K562 (cell line): ENCODE measurements at regions not wholly inside any gene's neighbourhood (a gene's known extent, or its start where the extent isn't known, plus 50 kb on each side); places are given as distances from the start of the nearest gene placed in this dataset.

Experiments
- ARNT ChIP-seq, 2 experiments: fragments of 450-650 bp; IDR thresholded peaks; 2 replicates each; pipeline ENCODE4 v1.6.1; 2016; ENCODE audit warnings: mild to moderate bottlenecking in 1 of 2
- CEBPG ChIP-seq, 3 experiments: fragments of 200-800 bp in 1 of 3; sonication (Bioruptor generic) in 1 of 3; sonication (generic) in 1 of 3; formaldehyde crosslinking in 1 of 3; IDR thresholded peaks in 2 of 3; conservative IDR thresholded peaks in 1 of 3; 2 replicates each; pipeline versions ENCODE4 v1.6.1 to v1.8.0; 2016 to 2022; ENCODE audit warnings: missing compliant biosample characterization in 2 of 3, missing genetic modification characterization in 2 of 3, mild to moderate bottlenecking in 1 of 3, missing genetic modification reagents in 1 of 3
- DNMT1 ChIP-seq: fragments of 450-650 bp; IDR thresholded peaks from 2 replicates; pipeline ENCODE4 v1.6.1; 2016; ENCODE audit warnings: antibody characterized with exemption, mild to moderate bottlenecking
- EWSR1 ChIP-seq: fragments of 450-650 bp; IDR thresholded peaks from 2 replicates; pipeline ENCODE4 v1.6.1; 2018; ENCODE audit warnings: borderline replicate concordance, mild to moderate bottlenecking, low read depth, moderate library complexity; ENCODE audit not compliant: partially characterized antibody
- FOSL1 ChIP-seq: fragments of 200-800 bp; sonication (Bioruptor generic); conservative IDR thresholded peaks from 2 replicates; pipeline ENCODE4 v1.6.1; 2016; ENCODE audit warnings: missing genetic modification characterization, missing compliant biosample characterization
- FUS ChIP-seq: fragments of 200-400 bp; formaldehyde crosslinking; optimal IDR thresholded peaks from 2 replicates; pipeline ENCODE3; 2017; ENCODE audit warnings: low read depth, low read length
- HMGN3 ChIP-seq: IDR thresholded peaks from 2 replicates; pipeline ENCODE4 v1.6.1; 2011; ENCODE audit warnings: borderline replicate concordance, low read depth, mild to moderate bottlenecking, mixed read lengths, low read length; ENCODE audit not compliant: insufficient read length; ENCODE audit errors: extremely low read depth
- IFI16 ChIP-seq: fragments of 250-450 bp; sonication (Bioruptor Pico); IDR thresholded peaks from 2 replicates; pipeline ENCODE4 v2.1.2; 2022; ENCODE audit warnings: mild to moderate bottlenecking, inconsistent platforms
- MYBL2 ChIP-seq, 2 experiments: fragments of 450-650 bp in 1 of 2; sonication (generic) in 1 of 2; formaldehyde crosslinking in 1 of 2; IDR thresholded peaks; 2 replicates each; pipeline versions ENCODE4 v1.6.1 to v1.8.1; 2017 to 2022; ENCODE audit warnings: borderline replicate concordance in 1 of 2, inconsistent platforms in 1 of 2, low read depth in 1 of 2, mild to moderate bottlenecking in 1 of 2, missing genetic modification reagents in 1 of 2, moderate library complexity in 1 of 2
- NONO ChIP-seq, 2 experiments: fragments of 200-400 bp in 1 of 2; fragments of 450-650 bp in 1 of 2; formaldehyde crosslinking in 1 of 2; IDR thresholded peaks; 2 replicates each; pipeline ENCODE4 v1.6.1; 2017; ENCODE audit warnings: low read depth in 2 of 2, mild to moderate bottlenecking in 2 of 2, moderate library complexity in 2 of 2, low read length in 1 of 2
- POLR2A ChIP-seq: fragments of 450-650 bp; conservative IDR thresholded peaks from 2 replicates; pipeline ENCODE4 v1.6.1; 2016
- POLR2AphosphoS2 ChIP-seq: IDR thresholded peaks from 2 replicates; pipeline ENCODE4 v1.6.1; 2012; ENCODE audit warnings: low read length, improper control_type of control experiment
- RBM22 ChIP-seq: fragments of 200-400 bp; formaldehyde crosslinking; IDR thresholded peaks from 2 replicates; pipeline ENCODE4 v1.6.1; 2018; ENCODE audit warnings: low read length, low read depth; ENCODE audit not compliant: poor library complexity, severe bottlenecking
- SNIP1 ChIP-seq: fragments of 450-650 bp; IDR thresholded peaks from 2 replicates; pipeline ENCODE4 v1.7.1; 2017; ENCODE audit warnings: low read depth, mild to moderate bottlenecking
- ZBED1 ChIP-seq: IDR thresholded peaks from 2 replicates; pipeline ENCODE4 v1.6.1; 2014
- ZKSCAN1 ChIP-seq: fragments of 150-350 bp; IDR thresholded peaks from 2 replicates; pipeline ENCODE4 v1.6.1; 2016; ENCODE audit warnings: low read depth, low read length
- ZNF239 ChIP-seq: fragments of 250-450 bp; sonication (Bioruptor Pico); IDR thresholded peaks from 2 replicates; pipeline ENCODE4 v1.4.0; 2020; ENCODE audit warnings: mild to moderate bottlenecking
- ZNF263 ChIP-seq: sonication (generic); formaldehyde crosslinking; IDR thresholded peaks from 2 replicates; pipeline ENCODE4 v1.8.0; 2022; ENCODE audit warnings: mild to moderate bottlenecking, missing genetic modification reagents, borderline replicate concordance
- ZNF311 ChIP-seq: fragments of 250-450 bp; sonication (Bioruptor Pico); IDR thresholded peaks from 2 replicates; pipeline ENCODE4 v1.4.0; 2020; ENCODE audit warnings: mild to moderate bottlenecking, moderate library complexity
- ZNF324 ChIP-seq: fragments of 250-450 bp; sonication (Bioruptor Pico); IDR thresholded peaks from 2 replicates; pipeline ENCODE4 v1.4.0; 2020; ENCODE audit warnings: mild to moderate bottlenecking
- TF ChIP-seq, protein P1 (sequence below): fragments of 250-450 bp; sonication (Bioruptor Pico); IDR thresholded peaks from 2 replicates; pipeline ENCODE4 v1.8.0; 2022; ENCODE audit warnings: inconsistent platforms, mild to moderate bottlenecking, moderate library complexity, borderline replicate concordance
- TF ChIP-seq, protein P2 (sequence below): fragments of 200-800 bp; sonication (Bioruptor generic); IDR thresholded peaks from 2 replicates; pipeline ENCODE4 v1.6.1; 2017; ENCODE audit warnings: missing genetic modification characterization, missing compliant biosample characterization
- TF ChIP-seq, protein P3 (sequence below): IDR thresholded peaks from 2 replicates; pipeline ENCODE4 v1.6.1; 2011; ENCODE audit warnings: borderline replicate concordance, low read depth, mild to moderate bottlenecking, moderate library complexity, low read length; ENCODE audit not compliant: insufficient read depth, poor library complexity, severe bottlenecking

DNA sequence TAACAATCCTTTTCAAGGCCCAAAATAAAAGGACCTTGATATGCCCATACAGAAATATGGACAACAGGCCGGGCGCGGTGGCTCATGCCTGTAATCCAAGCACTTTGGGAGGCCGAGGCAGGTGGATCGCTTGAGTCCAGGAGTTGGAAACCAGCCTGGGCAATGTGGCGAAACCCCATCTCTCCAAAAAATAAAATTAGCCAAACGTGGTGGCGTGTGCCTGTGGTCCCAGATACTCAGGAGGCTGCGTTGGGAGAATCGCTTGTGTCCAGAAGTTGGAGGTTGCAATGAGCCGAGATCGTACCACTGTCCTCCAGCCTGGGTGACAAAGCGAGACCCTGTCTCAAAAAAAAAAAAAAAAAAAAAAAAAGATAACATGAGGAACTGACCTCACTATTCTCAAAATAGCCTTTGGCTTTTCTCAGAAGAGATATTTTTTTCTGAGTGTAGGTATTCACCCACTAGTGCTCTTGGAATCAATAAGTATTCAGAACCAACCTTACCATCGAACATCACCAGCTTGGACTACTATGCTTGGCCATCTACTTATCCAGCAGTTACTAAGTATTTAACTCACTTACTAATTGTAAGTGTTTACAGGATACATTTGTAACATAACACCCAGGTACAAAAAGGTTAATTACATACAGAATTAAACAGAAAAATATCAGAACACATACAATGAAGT, 99.2 kb downstream of the OR2B2 start (continued):
- TF ChIP-seq FOSL1 (tag) (peak; percentile 45), IFI16 (CRISPR knock-in tag) (no peak), MYBL2 (IDR thresholded peaks at IDR 0.05; ENCODE audit: low read depth) (0 out of 2 replicates have a peak, but pooled peaks have one; percentile 16), MYBL2 (CRISPR knock-in tag; IDR thresholded peaks at IDR 0.05; ENCODE audit: borderline replicate concordance) (no peak), ZNF239 (CRISPR knock-in tag) (no peak), POLR2A (peak; percentile 85), ZNF324 (CRISPR knock-in tag) (no peak), ZKSCAN1 (no peak), NONO (IDR thresholded peaks at IDR 0.05; ENCODE audit: low read depth in 2 of 2, low read length in 1 of 2) (peak in 1 of 2 experiments; percentile 46; a peak in 1 of 4 replicates), RBM22 (no peak), ZBED1 (peak; percentile 88; the same call in 1 of the 2 replicates), POLR2AphosphoS2 (peak; percentile 59; the same call in 1 of the 2 replicates), HMGN3 (no peak), CEBPG (CRISPR knock-in tag; IDR thresholded peaks at IDR 0.05) (no peak), CEBPG (tag; conservative IDR thresholded peaks at IDR 0.05 in 1 of 2, IDR thresholded peaks at IDR 0.05 in 1 of 2) (no peak), EWSR1 (peak; percentile 70), ARNT (IDR thresholded peaks at IDR 0.05) (peak in 1 of 2 experiments; percentile 29; a peak in 1 of 4 replicates), SNIP1 (no peak), FUS (peak; percentile 41), ZNF311 (no peak), DNMT1 (no peak), ZNF263 (CRISPR knock-in tag) (0 out of 2 replicates have a peak, but pooled peaks have one; percentile 33)
- TF ChIP-seq, protein P1, sequence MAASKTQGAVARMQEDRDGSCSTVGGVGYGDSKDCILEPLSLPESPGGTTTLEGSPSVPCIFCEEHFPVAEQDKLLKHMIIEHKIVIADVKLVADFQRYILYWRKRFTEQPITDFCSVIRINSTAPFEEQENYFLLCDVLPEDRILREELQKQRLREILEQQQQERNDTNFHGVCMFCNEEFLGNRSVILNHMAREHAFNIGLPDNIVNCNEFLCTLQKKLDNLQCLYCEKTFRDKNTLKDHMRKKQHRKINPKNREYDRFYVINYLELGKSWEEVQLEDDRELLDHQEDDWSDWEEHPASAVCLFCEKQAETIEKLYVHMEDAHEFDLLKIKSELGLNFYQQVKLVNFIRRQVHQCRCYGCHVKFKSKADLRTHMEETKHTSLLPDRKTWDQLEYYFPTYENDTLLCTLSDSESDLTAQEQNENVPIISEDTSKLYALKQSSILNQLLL (CRISPR knock-in tag), result no peak
- TF ChIP-seq, protein P2, sequence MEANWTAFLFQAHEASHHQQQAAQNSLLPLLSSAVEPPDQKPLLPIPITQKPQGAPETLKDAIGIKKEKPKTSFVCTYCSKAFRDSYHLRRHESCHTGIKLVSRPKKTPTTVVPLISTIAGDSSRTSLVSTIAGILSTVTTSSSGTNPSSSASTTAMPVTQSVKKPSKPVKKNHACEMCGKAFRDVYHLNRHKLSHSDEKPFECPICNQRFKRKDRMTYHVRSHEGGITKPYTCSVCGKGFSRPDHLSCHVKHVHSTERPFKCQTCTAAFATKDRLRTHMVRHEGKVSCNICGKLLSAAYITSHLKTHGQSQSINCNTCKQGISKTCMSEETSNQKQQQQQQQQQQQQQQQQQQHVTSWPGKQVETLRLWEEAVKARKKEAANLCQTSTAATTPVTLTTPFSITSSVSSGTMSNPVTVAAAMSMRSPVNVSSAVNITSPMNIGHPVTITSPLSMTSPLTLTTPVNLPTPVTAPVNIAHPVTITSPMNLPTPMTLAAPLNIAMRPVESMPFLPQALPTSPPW (CRISPR knock-in tag), result no peak; the same call in 1 of the 2 replicates
- TF ChIP-seq, protein P3, sequence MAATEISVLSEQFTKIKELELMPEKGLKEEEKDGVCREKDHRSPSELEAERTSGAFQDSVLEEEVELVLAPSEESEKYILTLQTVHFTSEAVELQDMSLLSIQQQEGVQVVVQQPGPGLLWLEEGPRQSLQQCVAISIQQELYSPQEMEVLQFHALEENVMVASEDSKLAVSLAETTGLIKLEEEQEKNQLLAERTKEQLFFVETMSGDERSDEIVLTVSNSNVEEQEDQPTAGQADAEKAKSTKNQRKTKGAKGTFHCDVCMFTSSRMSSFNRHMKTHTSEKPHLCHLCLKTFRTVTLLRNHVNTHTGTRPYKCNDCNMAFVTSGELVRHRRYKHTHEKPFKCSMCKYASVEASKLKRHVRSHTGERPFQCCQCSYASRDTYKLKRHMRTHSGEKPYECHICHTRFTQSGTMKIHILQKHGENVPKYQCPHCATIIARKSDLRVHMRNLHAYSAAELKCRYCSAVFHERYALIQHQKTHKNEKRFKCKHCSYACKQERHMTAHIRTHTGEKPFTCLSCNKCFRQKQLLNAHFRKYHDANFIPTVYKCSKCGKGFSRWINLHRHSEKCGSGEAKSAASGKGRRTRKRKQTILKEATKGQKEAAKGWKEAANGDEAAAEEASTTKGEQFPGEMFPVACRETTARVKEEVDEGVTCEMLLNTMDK, result no peak
